HCT116 (cell line): ENCODE measurements at regions not wholly inside any gene's neighbourhood (a gene's known extent, or its start where the extent isn't known, plus 50 kb on each side); places are given as distances from the start of the nearest gene placed in this dataset.

Source experiments
- POLR2AphosphoS5 ChIP-seq: IDR thresholded peaks from 2 replicates; pipeline ENCODE4 v1.6.1; 2011; ENCODE audit warnings: mild to moderate bottlenecking, low read depth, low read length, moderate library complexity
- TF ChIP-seq, protein P1 (sequence below), 3 experiments: fragments of 200-600 bp in 1 of 3; sonication (generic) in 1 of 3; IDR thresholded peaks in 2 of 3; conservative IDR thresholded peaks in 1 of 3; 2 replicates each; pipeline ENCODE4 v1.5.1; 2012 to 2017; ENCODE audit warnings: low read depth in 2 of 3, low read length in 2 of 3, antibody characterized with exemption in 1 of 3, borderline replicate concordance in 1 of 3, control low read depth in 1 of 3, mild to moderate bottlenecking in 1 of 3, mixed read lengths in 1 of 3, mixed run types in 1 of 3, moderate library complexity in 1 of 3; ENCODE audit not compliant: insufficient read depth in 1 of 3
- TF ChIP-seq, protein P2 (sequence below): IDR thresholded peaks from 2 replicates; pipeline ENCODE4 v1.6.1; 2012

DNA sequence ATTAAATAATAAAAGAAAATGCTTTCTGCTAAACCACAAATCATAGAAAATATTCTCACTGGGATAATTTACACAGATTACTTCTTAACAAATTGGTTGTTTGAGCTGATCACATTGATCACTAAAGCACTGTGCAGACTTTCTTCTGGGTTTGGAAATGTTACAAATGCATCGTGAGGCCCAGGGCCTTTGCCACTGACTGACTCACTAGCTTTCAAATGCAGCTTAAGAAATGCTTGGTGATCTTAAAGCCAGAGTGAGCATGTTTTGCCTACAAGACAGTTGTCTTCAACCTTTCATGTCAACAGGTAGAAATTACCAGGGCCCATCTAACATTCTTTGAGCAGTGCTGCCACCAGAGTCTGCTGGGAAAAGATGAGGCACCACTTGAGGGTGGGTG, 252.3 kb upstream of the ADRA1B start:
- TF ChIP-seq, protein P1, sequence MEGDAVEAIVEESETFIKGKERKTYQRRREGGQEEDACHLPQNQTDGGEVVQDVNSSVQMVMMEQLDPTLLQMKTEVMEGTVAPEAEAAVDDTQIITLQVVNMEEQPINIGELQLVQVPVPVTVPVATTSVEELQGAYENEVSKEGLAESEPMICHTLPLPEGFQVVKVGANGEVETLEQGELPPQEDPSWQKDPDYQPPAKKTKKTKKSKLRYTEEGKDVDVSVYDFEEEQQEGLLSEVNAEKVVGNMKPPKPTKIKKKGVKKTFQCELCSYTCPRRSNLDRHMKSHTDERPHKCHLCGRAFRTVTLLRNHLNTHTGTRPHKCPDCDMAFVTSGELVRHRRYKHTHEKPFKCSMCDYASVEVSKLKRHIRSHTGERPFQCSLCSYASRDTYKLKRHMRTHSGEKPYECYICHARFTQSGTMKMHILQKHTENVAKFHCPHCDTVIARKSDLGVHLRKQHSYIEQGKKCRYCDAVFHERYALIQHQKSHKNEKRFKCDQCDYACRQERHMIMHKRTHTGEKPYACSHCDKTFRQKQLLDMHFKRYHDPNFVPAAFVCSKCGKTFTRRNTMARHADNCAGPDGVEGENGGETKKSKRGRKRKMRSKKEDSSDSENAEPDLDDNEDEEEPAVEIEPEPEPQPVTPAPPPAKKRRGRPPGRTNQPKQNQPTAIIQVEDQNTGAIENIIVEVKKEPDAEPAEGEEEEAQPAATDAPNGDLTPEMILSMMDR (IDR thresholded peaks at IDR 0.05 in 2 of 3, conservative IDR thresholded peaks at IDR 0.05 in 1 of 3; ENCODE audit: borderline replicate concordance in 1 of 3, insufficient read depth in 1 of 3, low read depth in 2 of 3, low read length in 2 of 3), result no peak
- TF ChIP-seq POLR2AphosphoS5, result no peak
- TF ChIP-seq, protein P2, sequence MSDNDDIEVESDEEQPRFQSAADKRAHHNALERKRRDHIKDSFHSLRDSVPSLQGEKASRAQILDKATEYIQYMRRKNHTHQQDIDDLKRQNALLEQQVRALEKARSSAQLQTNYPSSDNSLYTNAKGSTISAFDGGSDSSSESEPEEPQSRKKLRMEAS, result no peak
